Thyroid gland (tissue), 4 donors: ENCODE measurements at regions not wholly inside any gene's neighbourhood (a gene's known extent, or its start where the extent isn't known, plus 50 kb on each side); places are given as distances from the start of the nearest gene placed in this dataset.

Source experiments
- DNase-seq, 2 donors: peaks; one replicate each; pipeline ENCODE4 v3.0.0-alpha.2; 2019
- H3K27ac ChIP-seq, 3 donors: fragments of 200-600 bp; sonication (generic); 1 replicate in 2 of 3; 2 replicates in 1 of 3; pipeline ENCODE4 v1.5.1; 2016 to 2019; ENCODE audit warnings: mild to moderate bottlenecking in 1 of 3, moderate library complexity in 1 of 3
- H3K27me3 ChIP-seq: fragments of 200-600 bp; sonication (generic); one replicate; pipeline ENCODE4 v1.5.1; 2019
- H3K36me3 ChIP-seq, 2 donors: fragments of 200-600 bp; sonication (generic); one replicate each; pipeline ENCODE4 v1.5.1; 2016 to 2019
- H3K4me1 ChIP-seq, 2 donors: fragments of 200-600 bp; sonication (generic); one replicate each; pipeline ENCODE4 v1.5.1; 2017 to 2019
- H3K4me3 ChIP-seq, 3 donors: fragments of 200-600 bp; sonication (generic); replicated peaks in 1 of 3; 1 replicate in 2 of 3; 2 replicates in 1 of 3; pipeline ENCODE4 v1.5.1; 2016; ENCODE audit warnings: mild to moderate bottlenecking in 1 of 3
- H3K9me3 ChIP-seq: fragments of 200-600 bp; sonication (generic); one replicate; pipeline ENCODE4 v1.5.1; 2017
- CTCF ChIP-seq, 6 experiments: fragments of 200-600 bp in 3 of 6; fragments of 450-650 bp in 3 of 6; sonication (generic) in 3 of 6; IDR thresholded peaks; one replicate each; pipeline ENCODE4 v1.5.1; 2016 to 2019; ENCODE audit warnings: antibody characterized with exemption in 6 of 6, mild to moderate bottlenecking in 2 of 6, inconsistent platforms in 1 of 6, moderate library complexity in 1 of 6
- POLR2A ChIP-seq, 2 donors: fragments of 450-650 bp; IDR thresholded peaks; one replicate each; pipeline ENCODE4 v1.6.1; 2017; ENCODE audit warnings: antibody characterized with exemption in 2 of 2, mild to moderate bottlenecking in 2 of 2, moderate library complexity in 1 of 2
- WGBS, 2 donors: methylation state at CpG; one replicate each; pipeline ENCODE4 v1.1.5; 2017; 5-methylcytosine and 5-hydroxymethylcytosine counted together
- intact Hi-C: fragments of 100-400 bp; cut with DNase I; formaldehyde crosslinking; loops from one replicate; pipeline ENCODE4 v1.15.1; 2023

GRCh38 chr13:40343550-40344269 lies 322.7 kb downstream of the FOXO1 start:
- H3K4me3 ChIP-seq = no peak overlapping the region
- H3K27ac ChIP-seq = no peak overlapping the region
- no peaks in the 10 kb centered on the region for H3K36me3 ChIP-seq
- H3K4me1 ChIP-seq = no peaks in the 10 kb centered on the region
- 94 to 95% methylated on average over 3 of the region's 3 CpGs for WGBS, 2 donors
- no peaks in the 10 kb centered on the region for H3K9me3 ChIP-seq
- intact Hi-C loops = no loop called here
- DNase-seq = no peak
- no peak for TF ChIP-seq POLR2A (IDR thresholded peaks at IDR 0.05)
- TF ChIP-seq CTCF (IDR thresholded peaks at IDR 0.05) = no peak
- H3K27me3 ChIP-seq = no peaks in the 10 kb centered on the region

GRCh38 chr13:40344270-40345148 lies 321.9 kb downstream of the FOXO1 start:
- DNase-seq = no peak
- Histone ChIP-seq H3K27me3 (no peaks in the 10 kb centered on the region), H3K27ac (no peak overlapping the region), H3K4me1 (no peaks in the 10 kb centered on the region), H3K36me3 (no peaks in the 10 kb centered on the region), H3K9me3 (no peaks in the 10 kb centered on the region), H3K4me3 (no peak overlapping the region)
- WGBS, 2 donors = 79 to 86% methylated on average over 11 of the region's 11 CpGs
- intact Hi-C loops = no loop called here
- TF ChIP-seq CTCF (IDR thresholded peaks at IDR 0.05) (no peak), POLR2A (IDR thresholded peaks at IDR 0.05) (no peak)

- Histone ChIP-seq H3K4me1 (no peaks in the 10 kb centered on the region), H3K36me3 (no peaks in the 10 kb centered on the region), H3K4me3 (no peak overlapping the region), H3K27me3 (no peaks in the 10 kb centered on the region), H3K9me3 (no peaks in the 10 kb centered on the region), H3K27ac (no peak overlapping the region)
- TF ChIP-seq CTCF (IDR thresholded peaks at IDR 0.05) (no peak), POLR2A (IDR thresholded peaks at IDR 0.05) (no peak)
- WGBS, 2 donors = 100% methylated on average over 2 of the region's 2 CpGs
- intact Hi-C loops = no loop called here
- DNase-seq = no peak
Observed at GRCh38 chr13:40345149-40345514, 321.3 kb downstream of the FOXO1 start.

GRCh38 chr13:40345654-40346372 lies 320.6 kb downstream of the FOXO1 start:
- H3K9me3 ChIP-seq = no peaks in the 10 kb centered on the region
- WGBS, 2 donors = 75 to 80% methylated on average over 12 of the region's 12 CpGs
- peak in 1 of 2 donors; percentile 7 for DNase-seq
- H3K4me1 ChIP-seq = no peaks in the 10 kb centered on the region
- no peaks in the 10 kb centered on the region for H3K27me3 ChIP-seq
- H3K36me3 ChIP-seq = no peaks in the 10 kb centered on the region
- intact Hi-C loops = no loop called here
- no peak for TF ChIP-seq POLR2A (IDR thresholded peaks at IDR 0.05)
- TF ChIP-seq CTCF (IDR thresholded peaks at IDR 0.05) = no peak
- H3K4me3 ChIP-seq = no peak overlapping the region
- no peak overlapping the region for H3K27ac ChIP-seq
